Activated naive CD4-positive, alpha-beta T cell treated with anti-CD3 and anti-CD28 coated beads, Interleukin-2, amount 10 ng/mL, durations not matched to agents 7 days and 5 days (primary cell): ENCODE measurements at regions not wholly inside any gene's neighbourhood (a gene's known extent, or its start where the extent isn't known, plus 50 kb on each side); places are given as distances from the start of the nearest gene placed in this dataset.
"Not testable (repeated sequence)": the region's sequence is repeated elsewhere in the genome, so short reads cannot be mapped to it uniquely, and the experiment has no call there.

Source experiments
- CTCF ChIA-PET: fragments of 350-600 bp; sonication (Branson Sonifier 250); formaldehyde crosslinking; loops from one replicate; lab custom pipeline; 2021; ENCODE audit warnings: antibody characterized with exemption; lab: Charles Lee
- DNase-seq: peaks from one replicate; pipeline ENCODE4 v3.0.0-alpha.2; 2020
- H3K27ac Mint-ChIP-seq: one replicate; pipeline ENCODE4 v1.8.0; 2021; ENCODE audit warnings: mild to moderate bottlenecking, moderate library complexity, mixed read lengths
- H3K27me3 Mint-ChIP-seq: one replicate; pipeline ENCODE4 v1.8.0; 2021; ENCODE audit warnings: mild to moderate bottlenecking, mixed read lengths
- H3K36me3 Mint-ChIP-seq: one replicate; pipeline ENCODE4 v1.8.0; 2021; ENCODE audit warnings: mixed read lengths
- H3K4me1 Mint-ChIP-seq: one replicate; pipeline ENCODE4 v1.8.0; 2021; ENCODE audit warnings: mixed read lengths
- H3K4me3 Mint-ChIP-seq: one replicate; pipeline ENCODE4 v1.8.0; 2021; ENCODE audit warnings: mild to moderate bottlenecking, moderate library complexity, mixed read lengths
- H3K9me3 Mint-ChIP-seq: one replicate; pipeline ENCODE4 v1.8.0; 2021; ENCODE audit warnings: mixed read lengths

- CTCF ChIA-PET, H3K4me3 Mint-ChIP-seq, DNase-seq, H3K27ac Mint-ChIP-seq, H3K36me3 Mint-ChIP-seq, H3K4me1 Mint-ChIP-seq, H3K9me3 Mint-ChIP-seq, H3K27me3 Mint-ChIP-seq: not testable (repeated sequence)
Measured at GRCh38 chr17:73859439-73860008, 215.3 kb upstream of the SDK2 start.

DNA sequence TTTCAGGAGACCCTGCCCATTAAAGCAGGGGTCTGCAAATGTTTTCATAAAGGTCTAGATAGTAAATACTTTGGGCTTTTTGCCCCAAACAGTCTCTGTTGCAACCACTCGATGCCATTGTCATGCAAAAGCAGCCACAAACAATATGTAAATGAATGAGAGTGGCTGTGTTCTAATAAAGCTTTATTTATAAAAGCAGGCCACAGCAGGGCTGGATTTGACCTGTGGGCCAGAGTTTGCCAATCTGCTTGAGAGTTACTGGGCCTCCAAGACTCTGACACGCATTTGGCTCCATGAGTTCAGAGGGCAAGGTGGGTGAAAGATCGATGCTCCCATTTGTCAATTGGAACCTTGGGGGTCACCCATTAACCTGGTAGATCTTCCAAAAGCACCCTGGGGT is 217.3 kb upstream of the SDK2 start:
- H3K4me3 Mint-ChIP-seq: no peak overlapping the region
- H3K36me3 Mint-ChIP-seq: no peaks in the 10 kb centered on the region
- H3K27me3 Mint-ChIP-seq: peaks cover 5% of the 10 kb centered on the region
- no peak overlapping the region for H3K27ac Mint-ChIP-seq
- CTCF ChIA-PET: no interaction called here
- H3K9me3 Mint-ChIP-seq: no peaks in the 10 kb centered on the region
- no peaks in the 10 kb centered on the region for H3K4me1 Mint-ChIP-seq
- DNase-seq: no peak

- CTCF ChIA-PET: no interaction called here
- no peak for DNase-seq
- Mint-ChIP-seq H3K27me3 (peaks cover 4% of the 10 kb centered on the region), H3K9me3 (no peaks in the 10 kb centered on the region), H3K27ac (no peak overlapping the region), H3K4me1 (no peaks in the 10 kb centered on the region), H3K4me3 (no peak overlapping the region), H3K36me3 (no peaks in the 10 kb centered on the region)
Measured at GRCh38 chr17:73863761-73864535, 219.7 kb upstream of the SDK2 start.

GRCh38 chr17:73865831-73866230 is 221.6 kb upstream of the SDK2 start:
- H3K36me3 Mint-ChIP-seq: no peaks in the 10 kb centered on the region
- CTCF ChIA-PET: no interaction called here
- DNase-seq: no peak
- peaks cover 4% of the 10 kb centered on the region for H3K27me3 Mint-ChIP-seq
- H3K4me3 Mint-ChIP-seq: no peak overlapping the region
- no peak overlapping the region for H3K27ac Mint-ChIP-seq
- H3K9me3 Mint-ChIP-seq: no peaks in the 10 kb centered on the region
- no peaks in the 10 kb centered on the region for H3K4me1 Mint-ChIP-seq

DNA sequence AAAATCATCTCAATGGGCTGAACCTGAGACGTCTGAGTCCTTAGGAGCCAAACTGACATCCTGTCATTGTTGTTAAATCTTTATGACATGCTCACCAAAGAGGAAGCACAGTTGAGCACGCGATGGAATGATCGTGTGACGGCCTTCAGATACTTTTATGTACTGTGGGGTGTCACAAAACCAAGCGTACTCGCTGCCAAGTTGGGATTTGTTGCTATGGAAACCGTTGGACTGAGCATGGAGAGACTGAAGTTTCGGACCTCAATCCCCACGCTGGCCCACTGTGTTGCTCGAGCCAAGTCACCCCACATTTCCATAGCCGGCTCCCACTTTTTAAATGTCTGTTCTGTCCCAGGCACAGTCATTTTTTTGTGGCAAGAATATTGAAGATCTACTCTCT is 222.8 kb upstream of the SDK2 start:
- Mint-ChIP-seq H3K27ac (no peak overlapping the region), H3K36me3 (no peaks in the 10 kb centered on the region), H3K9me3 (no peaks in the 10 kb centered on the region), H3K4me1 (no peaks in the 10 kb centered on the region), H3K27me3 (peaks cover 4% of the 10 kb centered on the region), H3K4me3 (no peak overlapping the region)
- CTCF ChIA-PET: no interaction called here
- DNase-seq: no peak

DNA sequence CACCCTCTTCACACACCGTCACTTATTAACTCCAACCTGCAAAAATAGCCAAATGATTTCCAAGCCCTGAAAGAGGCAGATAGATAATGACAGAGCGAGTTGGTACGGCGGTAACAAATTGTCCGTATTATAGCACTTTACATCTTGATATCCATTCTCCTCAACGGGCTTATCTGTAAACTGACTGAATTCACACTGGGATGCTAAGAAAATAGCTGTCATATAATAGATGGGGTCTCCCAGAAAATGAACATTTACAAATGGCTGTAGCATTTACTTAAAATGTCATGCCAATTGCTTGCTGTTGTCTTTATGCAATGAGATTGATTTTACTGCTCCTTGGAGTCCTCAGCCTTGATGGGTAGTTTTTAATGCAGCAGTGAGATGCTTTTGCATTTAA is 225.8 kb upstream of the SDK2 start:
- CTCF ChIA-PET: no interaction called here

DNA sequence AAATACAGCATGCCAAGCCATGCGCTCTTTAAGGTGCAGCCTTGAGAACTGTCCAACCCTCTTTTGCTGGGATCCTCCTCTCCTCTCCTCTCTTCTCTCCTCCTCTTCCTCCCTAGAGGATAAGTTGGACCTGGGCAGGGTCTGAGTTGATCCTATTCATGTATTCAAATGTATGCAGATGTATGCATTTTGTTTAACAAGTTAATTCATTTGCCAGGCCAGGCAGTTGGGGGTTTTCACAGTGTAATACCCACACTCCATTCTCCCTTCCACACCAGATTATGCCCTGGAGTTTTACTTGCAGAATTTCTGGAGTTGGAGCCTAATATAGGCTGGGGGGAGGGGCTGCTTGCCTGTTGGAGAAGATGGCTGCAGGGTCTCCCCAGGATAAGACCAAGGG is 226.2 kb upstream of the SDK2 start:
- Mint-ChIP-seq H3K4me3 (no peak overlapping the region), H3K27ac (no peak overlapping the region), H3K36me3 (no peaks in the 10 kb centered on the region), H3K4me1 (no peaks in the 10 kb centered on the region), H3K27me3 (peaks cover 5% of the 10 kb centered on the region), H3K9me3 (no peaks in the 10 kb centered on the region)
- no peak for DNase-seq
- CTCF ChIA-PET: no interaction called here

More for the DNA sequence above, 225.8 kb upstream of the SDK2 start:
- Mint-ChIP-seq H3K4me1 (no peaks in the 10 kb centered on the region), H3K36me3 (no peaks in the 10 kb centered on the region), H3K27me3 (peaks cover 4% of the 10 kb centered on the region), H3K27ac (no peak overlapping the region), H3K9me3 (no peaks in the 10 kb centered on the region), H3K4me3 (no peak overlapping the region)
- no peak for DNase-seq

DNA sequence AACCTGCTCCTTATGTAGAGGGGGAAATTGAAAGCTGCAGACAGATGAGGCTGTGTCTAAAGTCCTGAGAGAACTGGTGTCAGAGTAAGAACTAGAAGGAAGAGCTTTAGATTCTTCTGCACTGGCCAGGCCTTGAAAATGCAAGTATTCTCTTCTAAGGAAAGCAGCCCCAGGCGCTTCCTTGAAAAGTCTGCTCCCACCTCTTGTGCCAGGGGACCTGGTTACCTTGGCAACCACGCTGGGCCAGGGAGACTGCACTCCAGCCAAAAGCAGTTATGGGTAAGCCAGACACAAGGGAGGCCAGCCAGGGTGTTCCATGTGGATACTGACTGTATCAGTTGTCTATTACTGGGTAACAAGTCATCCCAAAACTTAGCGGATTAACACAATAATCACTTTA is 228.6 kb upstream of the SDK2 start:
- Mint-ChIP-seq H3K9me3 (no peaks in the 10 kb centered on the region), H3K4me3 (no peak overlapping the region), H3K36me3 (no peaks in the 10 kb centered on the region), H3K27ac (no peak overlapping the region), H3K27me3 (peaks cover 8% of the 10 kb centered on the region), H3K4me1 (no peaks in the 10 kb centered on the region)
- no peak for DNase-seq
- CTCF ChIA-PET: no interaction called here

DNA sequence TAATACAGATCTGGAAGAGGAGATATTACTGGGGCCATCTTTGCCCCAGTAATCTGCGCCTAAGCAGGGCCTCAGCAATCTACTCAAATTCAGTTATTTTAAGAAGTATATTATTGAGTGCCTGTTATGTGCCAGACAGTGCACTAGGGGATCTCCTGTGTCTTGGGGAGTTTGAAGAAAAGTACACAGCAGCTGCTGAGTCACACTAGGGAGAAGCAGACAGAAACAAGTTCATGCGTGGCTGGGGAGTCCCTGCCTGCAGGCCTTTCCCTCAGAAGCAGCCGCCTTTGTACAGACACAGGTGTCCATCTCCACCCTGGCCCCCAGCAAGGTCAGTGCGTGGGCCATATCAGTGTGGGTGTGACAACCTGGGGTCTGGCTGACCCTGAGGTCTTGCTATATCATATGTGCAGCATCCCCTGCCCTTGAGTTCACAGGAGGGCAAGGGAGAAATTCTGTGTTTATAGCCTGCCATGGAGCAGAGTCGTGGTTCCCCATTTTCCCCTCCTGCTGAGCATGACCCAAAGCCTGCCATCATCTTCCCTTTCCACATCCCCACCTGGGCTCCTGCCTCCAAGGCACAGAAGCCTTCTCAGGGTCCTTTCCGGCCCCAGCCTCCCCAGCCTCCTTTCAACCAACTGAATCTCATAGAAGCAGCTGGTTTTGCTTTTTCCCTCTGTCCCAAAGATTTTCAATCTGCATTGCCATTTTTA is 229.9 kb upstream of the SDK2 start:
- Mint-ChIP-seq H3K27me3 (peaks cover 8% of the 10 kb centered on the region), H3K9me3 (no peaks in the 10 kb centered on the region), H3K4me1 (no peaks in the 10 kb centered on the region), H3K36me3 (no peaks in the 10 kb centered on the region), H3K27ac (no peak overlapping the region), H3K4me3 (no peak overlapping the region)
- CTCF ChIA-PET: no interaction called here
- DNase-seq: no peak

GRCh38 chr17:73875346-73875745 is 231.1 kb upstream of the SDK2 start:
- no peak overlapping the region for H3K4me3 Mint-ChIP-seq
- H3K4me1 Mint-ChIP-seq: no peaks in the 10 kb centered on the region
- no peak overlapping the region for H3K27ac Mint-ChIP-seq
- CTCF ChIA-PET: no interaction called here
- no peaks in the 10 kb centered on the region for H3K9me3 Mint-ChIP-seq
- no peaks in the 10 kb centered on the region for H3K36me3 Mint-ChIP-seq
- peaks cover 8% of the 10 kb centered on the region for H3K27me3 Mint-ChIP-seq
- no peak for DNase-seq

DNA sequence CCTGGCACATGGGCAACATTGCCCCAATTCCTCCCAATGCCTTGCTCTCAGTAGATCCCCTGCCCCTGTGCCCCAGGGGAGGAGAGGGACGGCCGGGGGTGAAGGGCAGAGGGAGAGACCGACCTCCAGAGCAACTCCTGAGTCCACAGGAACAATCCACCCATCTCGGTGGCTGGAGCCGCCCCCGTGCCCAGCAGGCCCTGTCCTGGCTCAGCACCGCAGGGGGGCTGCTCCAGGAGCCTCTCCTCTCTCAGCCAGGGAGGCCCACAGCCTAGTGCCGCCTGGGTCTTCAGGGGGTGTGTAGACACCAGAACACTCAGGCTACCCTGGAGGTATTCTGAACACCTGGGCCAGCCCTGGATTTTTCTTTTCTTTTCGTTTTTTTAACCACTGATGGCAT is 233.7 kb upstream of the SDK2 start:
- H3K36me3 Mint-ChIP-seq: no peaks in the 10 kb centered on the region

DNA sequence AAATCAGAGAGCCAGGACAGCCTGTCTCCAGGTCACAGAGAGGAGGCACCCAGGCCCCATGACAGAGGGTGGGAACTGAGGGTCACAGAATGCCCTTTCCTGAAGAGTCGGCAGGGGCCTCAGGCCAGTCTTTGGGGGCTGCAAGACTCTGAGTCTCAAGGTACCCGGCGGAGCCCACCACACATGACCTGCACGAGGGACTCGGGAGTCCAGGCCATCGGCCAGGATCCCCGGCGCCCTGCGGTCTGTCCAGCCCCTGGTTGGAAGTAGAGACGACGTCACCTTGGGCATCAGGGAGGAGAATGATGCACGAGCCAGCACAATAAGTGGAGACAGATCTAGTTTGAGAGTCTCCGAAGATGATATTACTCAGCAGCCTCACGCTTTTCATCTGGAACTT is 234.7 kb upstream of the SDK2 start:
- Mint-ChIP-seq H3K4me3 (no peak overlapping the region), H3K9me3 (no peaks in the 10 kb centered on the region)

More for the DNA sequence above, 233.7 kb upstream of the SDK2 start:
- Mint-ChIP-seq H3K27me3 (peaks cover 15% of the 10 kb centered on the region), H3K4me1 (no peaks in the 10 kb centered on the region), H3K9me3 (no peaks in the 10 kb centered on the region), H3K4me3 (no peak overlapping the region), H3K27ac (no peak overlapping the region)
- CTCF ChIA-PET: no interaction called here
- DNase-seq: no peak

DNA sequence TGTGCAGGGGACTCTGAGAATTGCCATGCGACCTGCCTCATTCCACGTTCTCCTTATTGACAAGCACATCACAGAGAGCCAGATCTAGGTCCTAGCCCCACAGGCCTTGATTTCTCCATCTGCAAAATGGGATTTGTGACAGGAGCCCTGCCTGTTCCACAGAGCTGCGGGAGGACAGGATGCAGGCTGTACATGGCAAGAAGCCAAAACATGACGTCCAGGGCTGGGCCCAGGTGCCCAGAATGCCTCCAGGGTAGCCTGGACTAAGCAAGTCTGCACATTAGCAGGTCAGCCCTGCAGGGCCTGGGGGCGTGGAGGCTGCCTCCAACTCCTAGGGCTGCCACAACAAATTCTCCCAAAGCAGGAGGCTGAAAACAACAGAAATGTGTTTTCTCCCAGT is 235.7 kb upstream of the SDK2 start:
- Mint-ChIP-seq H3K27ac (no peak overlapping the region), H3K27me3 (peaks cover 19% of the 10 kb centered on the region), H3K4me1 (no peaks in the 10 kb centered on the region), H3K36me3 (no peaks in the 10 kb centered on the region), H3K4me3 (no peak overlapping the region), H3K9me3 (no peaks in the 10 kb centered on the region)
- DNase-seq: no peak
- CTCF ChIA-PET: no interaction called here

More for the DNA sequence above, 234.7 kb upstream of the SDK2 start:
- DNase-seq: no peak
- no peak overlapping the region for H3K27ac Mint-ChIP-seq
- peaks cover 19% of the 10 kb centered on the region for H3K27me3 Mint-ChIP-seq
- H3K4me1 Mint-ChIP-seq: no peaks in the 10 kb centered on the region
- no peaks in the 10 kb centered on the region for H3K36me3 Mint-ChIP-seq
- CTCF ChIA-PET: no interaction called here

GRCh38 chr17:73882590-73882989 is 238.3 kb upstream of the SDK2 start:
- Mint-ChIP-seq H3K27me3 (peaks cover 12% of the 10 kb centered on the region), H3K4me1 (no peaks in the 10 kb centered on the region), H3K27ac (no peak overlapping the region), H3K36me3 (no peaks in the 10 kb centered on the region), H3K4me3 (no peak overlapping the region), H3K9me3 (no peaks in the 10 kb centered on the region)
- no peak for DNase-seq
- CTCF ChIA-PET: no interaction called here

GRCh38 chr17:73883175-73883574 is 238.9 kb upstream of the SDK2 start:
- CTCF ChIA-PET: no interaction called here
- Mint-ChIP-seq H3K4me3 (no peak overlapping the region), H3K9me3 (no peaks in the 10 kb centered on the region), H3K27me3 (peaks cover 12% of the 10 kb centered on the region), H3K36me3 (no peaks in the 10 kb centered on the region), H3K4me1 (no peaks in the 10 kb centered on the region), H3K27ac (no peak overlapping the region)
- DNase-seq: no peak
